DMS114 treated with DMSO at 0.1 percent for 48 hours (cell line): ENCODE measurements at regions not wholly inside any gene's neighbourhood (a gene's known extent, or its start where the extent isn't known, plus 50 kb on each side); places are given as distances from the start of the nearest gene placed in this dataset.
"Not testable (repeated sequence)": the region's sequence is repeated elsewhere in the genome, so short reads cannot be mapped to it uniquely, and the experiment has no call there.

ENCODE experiments used
- DNase-seq: peaks from one replicate; lab custom pipeline; 2025; ENCODE audit not compliant: unreplicated experiment; lab: John Stamatoyannopoulos, UW

- DNase-seq: no peak
Measured at GRCh38 chr7:34207810-34208209, 302.5 kb downstream of the BMPER start.

- DNase-seq: no peak
Measured at GRCh38 chr7:34208878-34209621, 303.7 kb downstream of the BMPER start.

- no peak for DNase-seq
Measured at GRCh38 chr7:34211018-34211417, 305.7 kb downstream of the BMPER start.

GRCh38 chr7:34217972-34218371, 312.6 kb downstream of the BMPER start:
- no peak for DNase-seq

- DNase-seq: no peak
Measured at GRCh38 chr7:34219153-34219718, 313.9 kb downstream of the BMPER start.

- DNase-seq: no peak
Measured at GRCh38 chr7:34220506-34221185, 315.3 kb downstream of the BMPER start.

DNA sequence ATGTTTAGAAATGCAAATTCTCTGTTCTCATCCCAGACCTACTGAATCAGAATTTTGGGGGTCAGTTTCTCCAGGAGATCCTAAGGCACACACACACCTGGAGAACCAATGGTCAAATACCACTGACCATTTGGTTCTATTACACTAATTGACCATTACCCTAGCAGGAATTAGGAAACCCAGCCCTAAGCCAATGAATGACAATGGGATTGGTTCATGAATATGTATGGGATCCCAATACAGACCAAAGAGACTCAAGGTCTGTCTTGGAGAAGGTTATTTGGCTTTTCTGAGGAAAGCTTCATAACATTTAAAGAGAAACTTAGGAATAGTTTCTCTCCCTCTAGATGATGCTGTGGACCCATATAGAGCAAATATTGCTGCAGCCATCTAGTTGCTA, 317.0 kb downstream of the BMPER start:
- no peak for DNase-seq

GRCh38 chr7:34222722-34223121, 317.4 kb downstream of the BMPER start:
- no peak for DNase-seq

DNA sequence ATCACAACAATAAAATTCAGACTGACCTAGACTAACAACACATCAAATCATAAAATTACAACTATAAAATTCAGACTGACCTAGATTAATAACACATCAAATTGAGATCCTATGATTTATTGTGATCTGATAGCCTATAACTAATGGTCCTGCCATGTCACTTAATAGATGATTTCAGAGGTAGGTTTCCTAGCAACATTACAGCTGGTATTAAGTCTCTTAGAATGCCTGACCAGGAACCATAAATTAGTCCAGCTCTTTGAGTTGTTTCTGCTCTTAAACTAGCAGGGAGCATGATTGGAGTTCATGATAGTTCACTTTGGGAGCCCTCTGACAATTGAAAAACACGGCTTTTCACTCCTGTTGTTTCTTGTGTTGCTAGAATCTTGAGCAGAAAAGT, 318.9 kb downstream of the BMPER start:
- no peak for DNase-seq

GRCh38 chr7:34225193-34225592, 319.9 kb downstream of the BMPER start:
- DNase-seq: no peak

GRCh38 chr7:34227525-34227924, 322.2 kb downstream of the BMPER start:
- DNase-seq: no peak

- not testable (repeated sequence) for DNase-seq
Measured at GRCh38 chr7:34235101-34235500, 329.8 kb downstream of the BMPER start.

DNA sequence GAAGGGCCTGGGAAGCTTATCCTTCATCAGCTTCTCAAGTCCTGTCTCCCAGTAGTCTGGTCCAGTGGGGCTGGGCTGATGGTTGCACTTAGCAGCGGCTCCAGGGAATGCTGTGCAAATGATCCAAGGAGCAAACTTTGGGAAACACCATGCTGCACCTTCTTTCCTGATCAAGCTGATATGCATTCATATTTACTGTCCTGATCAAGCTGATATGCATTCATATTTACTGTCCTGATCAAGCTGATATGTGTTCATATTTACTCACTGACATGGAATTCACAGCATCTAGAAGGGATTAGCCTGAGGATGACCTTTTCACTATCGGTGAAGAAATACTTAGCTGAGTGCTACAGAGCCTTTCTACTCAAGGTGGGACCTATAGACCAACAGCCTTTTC, 330.7 kb downstream of the BMPER start:
- no peak for DNase-seq

- DNase-seq: no peak
Measured at GRCh38 chr7:34236839-34237492, 331.6 kb downstream of the BMPER start.

DNA sequence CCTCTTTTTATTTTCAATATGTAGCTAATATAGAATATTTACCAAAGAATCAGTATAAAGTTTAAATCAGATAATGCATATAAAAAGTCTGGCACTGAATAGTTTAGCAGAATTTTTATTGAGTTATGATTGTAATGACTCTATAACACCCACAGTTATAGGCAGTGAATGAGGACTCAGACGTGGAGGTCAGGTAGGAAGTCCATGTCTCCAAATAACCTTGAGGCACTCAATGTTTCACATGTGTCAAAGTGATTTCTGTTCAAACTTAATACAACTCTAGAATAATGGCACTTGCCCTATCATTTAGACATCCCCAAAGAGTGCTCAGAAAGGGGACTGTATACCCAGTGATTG, 332.1 kb downstream of the BMPER start:
- no peak for DNase-seq

DNA sequence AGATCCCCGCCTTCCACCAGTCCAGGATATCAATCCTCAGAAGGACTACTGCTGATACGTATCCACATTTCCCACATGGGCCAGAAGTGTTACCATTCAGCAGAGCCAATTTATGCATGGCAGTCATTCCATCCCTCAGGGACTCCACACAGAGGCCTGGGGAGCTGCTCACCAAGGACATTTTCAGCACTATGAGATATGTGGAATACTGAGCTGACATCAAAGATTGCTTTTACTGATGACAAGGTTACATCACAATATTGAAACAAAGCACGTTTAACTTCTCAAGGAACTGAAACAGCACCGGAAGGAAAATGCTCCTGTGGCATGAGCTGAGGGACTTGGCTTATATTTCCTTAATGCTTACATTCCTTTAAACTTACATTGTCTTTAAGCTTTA, 335.1 kb downstream of the BMPER start:
- no peak for DNase-seq

- DNase-seq: no peak
Measured at GRCh38 chr7:34242391-34242790, 337.1 kb downstream of the BMPER start.

DNA sequence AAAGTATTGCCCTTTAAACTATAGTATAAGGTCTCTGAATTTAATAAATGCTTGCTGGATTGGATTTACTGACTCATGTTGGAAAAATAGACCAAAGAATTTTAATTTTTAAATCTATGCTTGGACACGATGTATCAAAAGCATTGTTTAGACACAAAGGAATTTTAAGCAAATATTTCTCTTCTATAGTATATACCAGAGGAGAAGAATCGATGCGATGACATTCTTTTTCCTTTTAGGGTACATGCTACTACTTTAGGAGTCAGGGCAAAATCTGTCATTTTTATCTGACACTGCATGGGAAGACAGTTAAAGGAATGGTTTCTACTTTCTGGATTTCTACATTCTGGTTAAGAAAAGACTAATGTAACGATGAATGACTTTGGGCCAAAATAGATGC, 339.9 kb downstream of the BMPER start:
- no peak for DNase-seq

DNA sequence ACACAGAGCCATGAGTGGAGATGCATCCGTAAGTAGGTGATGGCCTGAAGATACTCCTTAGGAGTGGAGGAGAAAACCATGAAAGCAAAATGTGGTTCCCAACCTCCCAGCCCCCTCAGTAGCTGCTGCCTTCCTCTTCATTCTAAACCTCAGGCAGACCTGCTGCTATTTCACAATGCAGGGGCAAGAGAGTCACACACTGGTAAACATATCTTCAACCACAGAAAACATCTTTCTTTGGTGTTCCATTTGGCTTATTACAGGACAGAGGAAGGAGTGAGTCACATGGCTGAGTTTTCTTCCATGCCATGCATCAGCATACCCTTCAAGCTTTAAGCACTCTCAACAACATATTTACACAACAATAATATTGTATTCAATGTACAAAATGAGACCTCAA, 342.1 kb downstream of the BMPER start:
- no peak for DNase-seq

- DNase-seq: no peak
Measured at GRCh38 chr7:34249192-34249591, 343.9 kb downstream of the BMPER start.

- no peak for DNase-seq
Measured at GRCh38 chr7:34260279-34260678, 354.9 kb downstream of the BMPER start.

GRCh38 chr7:34263168-34263567, 357.8 kb downstream of the BMPER start:
- no peak for DNase-seq
